SK-N-MC (cell line): ENCODE measurements at regions not wholly inside any gene's neighbourhood (a gene's known extent, or its start where the extent isn't known, plus 50 kb on each side); places are given as distances from the start of the nearest gene placed in this dataset.

ENCODE experiments used
- EZH2 ChIP-seq: fragments of 200-600 bp; sonication (generic); IDR thresholded peaks from one replicate; pipeline ENCODE4 v1.6.1; 2017; ENCODE audit warnings: antibody characterized with exemption
- POLR2AphosphoS5 ChIP-seq: IDR thresholded peaks from 2 replicates; pipeline ENCODE4 v1.6.1; 2012; ENCODE audit warnings: mild to moderate bottlenecking, low read depth, low read length, borderline replicate concordance

- TF ChIP-seq EZH2, result no peak
- no peak for TF ChIP-seq POLR2AphosphoS5
These were observed 1038.5 kb downstream of the JRKL start for GRCh38 chr11:97428247-97428790.
